ENCODE measurements at regions not wholly inside any gene's neighbourhood (a gene's known extent, or its start where the extent isn't known, plus 50 kb on each side); places are given as distances from the start of the nearest gene placed in this dataset.

DNA sequence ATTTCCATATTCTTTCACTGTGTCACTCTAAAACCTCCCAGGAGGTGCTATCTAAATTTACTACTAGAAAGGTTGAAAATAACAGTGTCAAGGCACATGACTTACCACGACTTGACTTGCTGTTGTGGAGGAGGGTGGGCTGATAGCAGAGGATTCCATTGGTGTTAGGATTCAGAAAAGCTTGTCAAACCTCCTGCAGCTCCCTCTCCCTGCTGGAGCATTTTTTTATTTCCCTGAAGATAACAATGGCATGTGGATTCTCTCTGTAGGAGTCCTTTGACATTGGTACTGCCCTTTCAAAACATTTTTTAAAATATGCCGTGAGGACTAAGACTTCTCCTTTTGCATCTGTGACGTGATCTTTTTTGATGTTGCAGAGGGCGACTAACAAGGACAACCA, 696.9 kb upstream of the GYPC start:
- Mint-ChIP-seq H3K36me3 (ENCODE audit: low read depth) (no peaks in the 10 kb centered on the region), H3K9me3 (peaks cover 9% of the 10 kb centered on the region), H3K4me1 (peaks cover 28% of the 10 kb centered on the region), H3K4me3 (no peak overlapping the region), H3K27ac (no peak overlapping the region), H3K27me3 (ENCODE audit: insufficient read depth) (no peaks in the 10 kb centered on the region)
- no peaks in the 10 kb centered on the region for H3K36me3 ChIP-seq (ENCODE audit: control insufficient read depth, insufficient read depth, low read length)
- H3K4me1 ChIP-seq (ENCODE audit: control insufficient read depth, insufficient read depth, low read length) = peaks cover 19% of the 10 kb centered on the region
- H3K27me3 ChIP-seq (ENCODE audit: control insufficient read depth, insufficient read depth, low read length, poor library complexity, severe bottlenecking) = no peaks in the 10 kb centered on the region
- peaks cover 10% of the 10 kb centered on the region for H3K9me3 ChIP-seq (ENCODE audit: control insufficient read depth, low read length)
- 4% methylated on average over 3 of the region's 4 CpGs; no CpG with 5 or more reads in 1 of the 2 experiments for WGBS, 2 experiments (ENCODE audit: insufficient coverage in 1 of 2, insufficient read length in 1 of 2)
- no peak overlapping the region for H3K9ac ChIP-seq (ENCODE audit: extremely low read depth, low read length, poor library complexity, severe bottlenecking)
- peak overlapping the region; percentile 10 for H3K4me3 ChIP-seq (ENCODE audit: low read length)
- no peak overlapping the region for H3K27ac ChIP-seq (ENCODE audit: low read depth, low read length)
- TF ChIP-seq CTCF (conservative IDR thresholded peaks at IDR 0.05) = no peak
- peak; percentile 71 for DNase-seq

DNA sequence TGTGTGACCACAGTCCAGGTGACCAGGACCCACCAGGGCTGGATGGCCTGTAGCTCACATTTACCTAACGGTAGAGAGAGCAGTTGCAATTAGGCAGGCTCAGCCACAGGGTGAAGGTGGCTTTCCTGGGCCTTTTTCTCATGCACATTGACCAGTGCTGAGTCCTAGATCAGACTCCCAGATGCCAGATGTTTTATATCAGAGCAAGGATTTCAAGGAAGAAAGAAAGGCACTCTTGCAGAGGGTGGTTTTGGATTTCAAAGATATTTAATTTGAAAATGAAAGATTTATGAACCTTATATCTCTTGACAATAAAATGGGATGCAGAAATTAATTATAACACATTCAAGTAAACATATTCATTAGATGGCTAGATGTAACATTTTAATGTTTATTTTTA, 694.2 kb upstream of the GYPC start:
- TF ChIP-seq CTCF (conservative IDR thresholded peaks at IDR 0.05) = no peak
- 33 to 64% methylated on average over 1 of the region's 1 CpG for WGBS, 2 experiments (ENCODE audit: insufficient coverage in 1 of 2, insufficient read length in 1 of 2)
- H3K27ac ChIP-seq (ENCODE audit: low read depth, low read length) = no peak overlapping the region
- no peak overlapping the region for H3K27ac Mint-ChIP-seq
- no peaks in the 10 kb centered on the region for H3K9me3 Mint-ChIP-seq
- H3K4me3 Mint-ChIP-seq = no peak overlapping the region
- no peak overlapping the region for H3K9ac ChIP-seq (ENCODE audit: extremely low read depth, low read length, poor library complexity, severe bottlenecking)
- peaks cover 19% of the 10 kb centered on the region for H3K4me1 ChIP-seq (ENCODE audit: control insufficient read depth, insufficient read depth, low read length)
- DNase-seq = peak; percentile 56
- H3K36me3 Mint-ChIP-seq (ENCODE audit: low read depth) = no peaks in the 10 kb centered on the region
- no peaks in the 10 kb centered on the region for H3K27me3 ChIP-seq (ENCODE audit: control insufficient read depth, insufficient read depth, low read length, poor library complexity, severe bottlenecking)
- peaks cover 28% of the 10 kb centered on the region for H3K4me1 Mint-ChIP-seq
- H3K9me3 ChIP-seq (ENCODE audit: control insufficient read depth, low read length) = no peaks in the 10 kb centered on the region
- no peaks in the 10 kb centered on the region for H3K27me3 Mint-ChIP-seq (ENCODE audit: insufficient read depth)
- peak overlapping the region; percentile 8 for H3K4me3 ChIP-seq (ENCODE audit: low read length)
- no peaks in the 10 kb centered on the region for H3K36me3 ChIP-seq (ENCODE audit: control insufficient read depth, insufficient read depth, low read length)

DNA sequence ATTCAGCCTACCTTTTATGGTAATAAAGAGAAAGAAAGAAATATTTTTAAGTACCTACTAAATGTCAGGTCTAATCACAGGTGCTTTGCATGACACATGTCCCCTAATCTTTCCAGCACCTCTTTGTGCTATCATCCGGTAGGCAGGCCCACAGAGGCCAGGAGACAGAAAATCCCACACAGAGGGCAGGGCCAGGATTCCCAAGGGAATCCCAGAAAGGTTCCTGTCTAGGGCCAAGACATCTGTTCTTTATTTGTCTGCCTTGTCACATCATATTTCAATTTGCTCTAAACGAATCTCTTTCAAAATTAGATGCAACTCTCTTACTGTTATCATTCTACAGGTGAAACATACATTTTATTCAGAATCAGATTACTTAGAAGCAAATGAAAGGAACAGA, 676.1 kb upstream of the GYPC start:
- H3K27ac Mint-ChIP-seq = no peak overlapping the region
- TF ChIP-seq CTCF (conservative IDR thresholded peaks at IDR 0.05) = no peak
- Histone ChIP-seq H3K4me1 (ENCODE audit: control insufficient read depth, insufficient read depth, low read length) (no peaks in the 10 kb centered on the region), H3K27ac (ENCODE audit: low read depth, low read length) (no peak overlapping the region), H3K36me3 (ENCODE audit: control insufficient read depth, insufficient read depth, low read length) (no peaks in the 10 kb centered on the region), H3K9me3 (ENCODE audit: control insufficient read depth, low read length) (no peaks in the 10 kb centered on the region), H3K9ac (ENCODE audit: extremely low read depth, low read length, poor library complexity, severe bottlenecking) (no peak overlapping the region), H3K4me3 (ENCODE audit: low read length) (no peak overlapping the region), H3K27me3 (ENCODE audit: control insufficient read depth, insufficient read depth, low read length, poor library complexity, severe bottlenecking) (no peaks in the 10 kb centered on the region)
- 82 to 100% methylated on average over 1 to 2 of the region's 2 CpGs for WGBS, 2 experiments (ENCODE audit: insufficient coverage in 1 of 2, insufficient read length in 1 of 2)
- DNase-seq = no peak
- H3K4me3 Mint-ChIP-seq = no peak overlapping the region
- no peaks in the 10 kb centered on the region for H3K9me3 Mint-ChIP-seq
- H3K4me1 Mint-ChIP-seq = no peaks in the 10 kb centered on the region
- H3K36me3 Mint-ChIP-seq (ENCODE audit: low read depth) = no peaks in the 10 kb centered on the region
- no peaks in the 10 kb centered on the region for H3K27me3 Mint-ChIP-seq (ENCODE audit: insufficient read depth)
